Fibroblast of lung (primary cell): ENCODE measurements at regions not wholly inside any gene's neighbourhood (a gene's known extent, or its start where the extent isn't known, plus 50 kb on each side); places are given as distances from the start of the nearest gene placed in this dataset.

Source experiments
- DNase-seq, 2 donors: peaks; one replicate each; pipeline versions ENCODE4 v3.0.0 to v3.0.0-alpha.2; 2010; ENCODE audit warnings: low read depth in 2 of 2
- H2AFZ ChIP-seq: 2 replicates; pipeline ENCODE4 v1.5.1; 2012; ENCODE audit warnings: low read length, control low read depth, inconsistent platforms
- H3K27ac ChIP-seq: 2 replicates; pipeline ENCODE4 v1.5.1; 2011; ENCODE audit warnings: low read length, control low read depth; ENCODE audit not compliant: insufficient read depth
- H3K27me3 ChIP-seq: 2 replicates; pipeline ENCODE4 v1.5.1; 2011; ENCODE audit warnings: mild to moderate bottlenecking, low read length; ENCODE audit not compliant: control insufficient read depth, insufficient read depth
- H3K36me3 ChIP-seq: 2 replicates; pipeline ENCODE4 v1.5.1; 2011; ENCODE audit warnings: low read length; ENCODE audit not compliant: control insufficient read depth, insufficient read depth
- H3K4me1 ChIP-seq: 2 replicates; pipeline ENCODE4 v1.5.1; 2011; ENCODE audit warnings: low read length; ENCODE audit not compliant: control insufficient read depth, insufficient read depth; ENCODE audit errors: extremely low read depth
- H3K4me2 ChIP-seq: 2 replicates; pipeline ENCODE4 v1.5.1; 2011; ENCODE audit warnings: low read length, control low read depth; ENCODE audit not compliant: insufficient read depth; ENCODE audit errors: extremely low read depth
- H3K4me3 ChIP-seq, 4 experiments: fragments of 200-600 bp in 1 of 4; sonication (generic) in 1 of 4; replicated peaks in 1 of 4; 2 replicates each; pipeline ENCODE4 v1.5.1; 2011 to 2016; ENCODE audit warnings: low read length in 4 of 4, low read depth in 3 of 4, mild to moderate bottlenecking in 3 of 4, control low read depth in 2 of 4, inconsistent platforms in 1 of 4, mixed read lengths in 1 of 4; ENCODE audit not compliant: insufficient read depth in 1 of 4; ENCODE audit errors: control extremely low read depth in 1 of 4
- H3K79me2 ChIP-seq: 2 replicates; pipeline ENCODE4 v1.5.1; 2012; ENCODE audit warnings: mild to moderate bottlenecking, low read length, inconsistent platforms; ENCODE audit not compliant: control insufficient read depth, insufficient read depth
- H3K9ac ChIP-seq: 2 replicates; pipeline ENCODE4 v1.5.1; 2011; ENCODE audit warnings: mild to moderate bottlenecking, low read length, control low read depth; ENCODE audit not compliant: insufficient read depth
- H3K9me3 ChIP-seq: 2 replicates; pipeline ENCODE4 v1.5.1; 2012; ENCODE audit warnings: low read depth, low read length; ENCODE audit not compliant: control insufficient read depth, insufficient read depth
- H4K20me1 ChIP-seq: 2 replicates; pipeline ENCODE4 v1.5.1; 2011; ENCODE audit warnings: low read length; ENCODE audit not compliant: control insufficient read depth, insufficient read depth; ENCODE audit errors: extremely low read depth
- CTCF ChIP-seq, 2 donors: IDR thresholded peaks in 1 of 2; conservative IDR thresholded peaks in 1 of 2; 1 replicate in 1 of 2; 2 replicates in 1 of 2; pipeline ENCODE4 v1.5.1; 2011 to 2012; ENCODE audit warnings: low read length in 2 of 2, control low read depth in 1 of 2, inconsistent platforms in 1 of 2, low read depth in 1 of 2, mild to moderate bottlenecking in 1 of 2
- EZH2 ChIP-seq: IDR thresholded peaks from 2 replicates; pipeline ENCODE4 v1.5.1; 2012; ENCODE audit warnings: low read length, control low read depth, mild to moderate bottlenecking; ENCODE audit errors: missing control alignments

GRCh38 chr15:45785897-45786296 lies 151.1 kb downstream of the SQOR start:
- Histone ChIP-seq H3K4me2 (no peak overlapping the region), H2AFZ (no peak overlapping the region), H3K79me2 (no peaks in the 10 kb centered on the region), H4K20me1 (no peaks in the 10 kb centered on the region), H3K9me3 (no peaks in the 10 kb centered on the region), H3K4me3 (no peak overlapping the region), H3K9ac (no peak overlapping the region), H3K27ac (no peak overlapping the region), H3K27me3 (no peaks in the 10 kb centered on the region), H3K36me3 (no peaks in the 10 kb centered on the region), H3K4me1 (no peaks in the 10 kb centered on the region)
- TF ChIP-seq EZH2 = no peak
- no peak for TF ChIP-seq CTCF (conservative IDR thresholded peaks at IDR 0.05 in 1 of 2, IDR thresholded peaks at IDR 0.05 in 1 of 2; ENCODE audit: low read depth in 1 of 2, low read length in 2 of 2)
- no peak for DNase-seq

- Histone ChIP-seq H3K9ac (no peak overlapping the region), H3K79me2 (no peaks in the 10 kb centered on the region), H3K4me2 (no peak overlapping the region), H3K4me1 (no peaks in the 10 kb centered on the region), H3K36me3 (no peaks in the 10 kb centered on the region), H3K4me3 (no peak overlapping the region), H3K27me3 (no peaks in the 10 kb centered on the region), H4K20me1 (no peaks in the 10 kb centered on the region), H3K27ac (no peak overlapping the region), H2AFZ (no peak overlapping the region), H3K9me3 (no peaks in the 10 kb centered on the region)
- TF ChIP-seq CTCF (conservative IDR thresholded peaks at IDR 0.05 in 1 of 2, IDR thresholded peaks at IDR 0.05 in 1 of 2; ENCODE audit: low read depth in 1 of 2, low read length in 2 of 2) = peak; percentile 43 to 58
- no peak for TF ChIP-seq EZH2
- DNase-seq = peak in 1 of 2 donors; percentile 26
Observed at GRCh38 chr15:45790325-45790943, 155.6 kb downstream of the SQOR start.

GRCh38 chr15:45794304-45794703 lies 159.5 kb downstream of the SQOR start:
- H2AFZ ChIP-seq = no peak overlapping the region

More at GRCh38 chr15:45794304-45794703, 159.5 kb downstream of the SQOR start:
- H3K9ac ChIP-seq = no peak overlapping the region
- no peaks in the 10 kb centered on the region for H3K27me3 ChIP-seq
- H3K27ac ChIP-seq = no peak overlapping the region
- H3K36me3 ChIP-seq = no peaks in the 10 kb centered on the region
- DNase-seq = no peak
- H3K4me3 ChIP-seq = no peak overlapping the region
- TF ChIP-seq EZH2 (no peak), CTCF (conservative IDR thresholded peaks at IDR 0.05 in 1 of 2, IDR thresholded peaks at IDR 0.05 in 1 of 2; ENCODE audit: low read depth in 1 of 2, low read length in 2 of 2) (no peak)
- H3K9me3 ChIP-seq = no peaks in the 10 kb centered on the region
- H3K79me2 ChIP-seq = no peaks in the 10 kb centered on the region
- H3K4me1 ChIP-seq = no peaks in the 10 kb centered on the region
- no peak overlapping the region for H3K4me2 ChIP-seq
- no peaks in the 10 kb centered on the region for H4K20me1 ChIP-seq
